ENCODE measurements at regions not wholly inside any gene's neighbourhood (a gene's known extent, or its start where the extent isn't known, plus 50 kb on each side); places are given as distances from the start of the nearest gene placed in this dataset.

- DNase-seq (ENCODE audit: insufficient read length, low spot score), result no peak
- TF ChIP-seq POU2F2 (IDR thresholded peaks at IDR 0.05; ENCODE audit: low read depth, low read length) (no peak), SPI1 (IDR thresholded peaks at IDR 0.05; ENCODE audit: low read depth, low read length) (no peak), PAX5 (IDR thresholded peaks at IDR 0.05; ENCODE audit: insufficient read depth, low read length, severe bottlenecking) (no peak), TAF1 (IDR thresholded peaks at IDR 0.05; ENCODE audit: low read depth, low read length) (no peak), POLR2A (IDR thresholded peaks at IDR 0.05; ENCODE audit: low read depth, low read length) (no peak), POLR2AphosphoS5 (IDR thresholded peaks at IDR 0.05; ENCODE audit: low read depth, low read length) (no peak)
- no peak for FAIRE-seq
These were observed 68.2 kb upstream of the GK2 start for GRCh38 chr4:79476196-79476595.

DNA sequence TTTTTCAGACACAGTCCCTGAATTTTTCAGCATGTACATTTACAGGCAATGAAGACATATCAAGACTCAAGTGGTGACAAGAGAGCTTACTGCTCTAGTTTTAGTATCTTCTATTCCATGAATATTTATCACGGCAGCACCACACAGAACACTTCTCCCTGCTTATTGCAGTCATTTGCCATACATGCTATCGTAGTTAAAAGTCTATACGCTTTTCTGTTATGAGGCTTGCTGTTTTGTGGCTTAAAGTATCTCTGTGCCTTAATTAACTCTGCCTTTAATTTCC lies 65.4 kb upstream of the GK2 start:
- no peak for DNase-seq (ENCODE audit: insufficient read length, low spot score)

GRCh38 chr4:79472693-79473438 lies 64.8 kb upstream of the GK2 start:
- no peak for FAIRE-seq
- no peak for TF ChIP-seq POU2F2 (IDR thresholded peaks at IDR 0.05; ENCODE audit: low read depth, low read length)
- no peak for TF ChIP-seq POLR2AphosphoS5 (IDR thresholded peaks at IDR 0.05; ENCODE audit: low read depth, low read length)
- no peak for TF ChIP-seq POLR2A (IDR thresholded peaks at IDR 0.05; ENCODE audit: low read depth, low read length)
- TF ChIP-seq SPI1 (IDR thresholded peaks at IDR 0.05; ENCODE audit: low read depth, low read length), result no peak
- no peak for TF ChIP-seq TAF1 (IDR thresholded peaks at IDR 0.05; ENCODE audit: low read depth, low read length)
- no peak for TF ChIP-seq PAX5 (IDR thresholded peaks at IDR 0.05; ENCODE audit: insufficient read depth, low read length, severe bottlenecking)
- DNase-seq (ENCODE audit: insufficient read length, low spot score), result no peak

More for the DNA sequence above, 65.4 kb upstream of the GK2 start:
- TF ChIP-seq TAF1 (IDR thresholded peaks at IDR 0.05; ENCODE audit: low read depth, low read length) (no peak), POLR2A (IDR thresholded peaks at IDR 0.05; ENCODE audit: low read depth, low read length) (no peak), POU2F2 (IDR thresholded peaks at IDR 0.05; ENCODE audit: low read depth, low read length) (no peak), POLR2AphosphoS5 (IDR thresholded peaks at IDR 0.05; ENCODE audit: low read depth, low read length) (no peak), SPI1 (IDR thresholded peaks at IDR 0.05; ENCODE audit: low read depth, low read length) (no peak), PAX5 (IDR thresholded peaks at IDR 0.05; ENCODE audit: insufficient read depth, low read length, severe bottlenecking) (no peak)
- no peak for FAIRE-seq

DNA sequence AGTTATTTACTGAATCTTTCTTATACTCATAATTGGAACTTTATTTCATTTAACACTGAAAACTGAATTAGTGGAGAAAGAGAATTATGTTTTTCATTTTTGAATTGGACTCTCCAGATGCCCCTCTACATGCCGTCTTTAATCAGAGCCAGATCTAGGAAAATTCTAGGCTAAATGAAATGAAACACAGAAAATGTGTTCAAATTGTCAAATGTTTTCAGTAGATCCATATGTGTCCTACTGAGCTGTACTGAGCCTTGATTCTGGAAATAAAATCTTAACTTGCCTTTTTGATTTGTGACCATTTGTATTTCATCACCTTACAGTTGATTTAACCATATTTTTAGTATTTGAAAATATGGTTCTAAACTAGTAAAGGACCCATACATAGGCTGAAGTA lies 64.0 kb upstream of the GK2 start:
- FAIRE-seq (no peak), DNase-seq (ENCODE audit: insufficient read length, low spot score) (no peak)
- TF ChIP-seq TAF1 (IDR thresholded peaks at IDR 0.05; ENCODE audit: low read depth, low read length), result no peak
- TF ChIP-seq SPI1 (IDR thresholded peaks at IDR 0.05; ENCODE audit: low read depth, low read length), result no peak

DNA sequence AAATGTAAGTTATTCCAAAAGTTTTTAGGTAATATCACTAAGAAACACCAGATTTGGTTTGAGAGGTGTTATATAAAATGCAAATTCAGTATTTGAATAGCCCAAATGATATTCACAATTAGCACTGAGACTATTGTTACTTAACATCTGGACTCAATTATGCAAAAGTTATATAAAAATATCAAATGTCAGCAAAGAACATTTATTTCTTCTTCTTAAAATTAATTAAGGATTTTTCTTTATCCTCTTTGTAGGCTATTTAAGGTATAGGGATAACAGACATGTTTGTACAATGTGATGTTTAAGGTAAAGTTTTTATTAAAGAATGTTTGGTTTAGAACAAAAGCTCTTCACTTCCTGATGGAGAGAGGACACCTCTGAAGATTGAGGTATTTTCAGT lies 63.3 kb upstream of the GK2 start:
- DNase-seq (ENCODE audit: insufficient read length, low spot score) (no peak), FAIRE-seq (no peak)
- TF ChIP-seq POLR2A (IDR thresholded peaks at IDR 0.05; ENCODE audit: low read depth, low read length) (no peak), PAX5 (IDR thresholded peaks at IDR 0.05; ENCODE audit: insufficient read depth, low read length, severe bottlenecking) (no peak), POU2F2 (IDR thresholded peaks at IDR 0.05; ENCODE audit: low read depth, low read length) (no peak), SPI1 (IDR thresholded peaks at IDR 0.05; ENCODE audit: low read depth, low read length) (no peak), TAF1 (IDR thresholded peaks at IDR 0.05; ENCODE audit: low read depth, low read length) (no peak), POLR2AphosphoS5 (IDR thresholded peaks at IDR 0.05; ENCODE audit: low read depth, low read length) (no peak)

- no peak for FAIRE-seq
- DNase-seq (ENCODE audit: insufficient read length, low spot score), result no peak
- no peak for TF ChIP-seq TAF1 (IDR thresholded peaks at IDR 0.05; ENCODE audit: low read depth, low read length)
- TF ChIP-seq POU2F2 (IDR thresholded peaks at IDR 0.05; ENCODE audit: low read depth, low read length), result no peak
- no peak for TF ChIP-seq POLR2AphosphoS5 (IDR thresholded peaks at IDR 0.05; ENCODE audit: low read depth, low read length)
- TF ChIP-seq POLR2A (IDR thresholded peaks at IDR 0.05; ENCODE audit: low read depth, low read length), result no peak
- TF ChIP-seq SPI1 (IDR thresholded peaks at IDR 0.05; ENCODE audit: low read depth, low read length), result no peak
- TF ChIP-seq PAX5 (IDR thresholded peaks at IDR 0.05; ENCODE audit: insufficient read depth, low read length, severe bottlenecking), result no peak
These were observed 59.4 kb upstream of the GK2 start for GRCh38 chr4:79467246-79467932.

DNA sequence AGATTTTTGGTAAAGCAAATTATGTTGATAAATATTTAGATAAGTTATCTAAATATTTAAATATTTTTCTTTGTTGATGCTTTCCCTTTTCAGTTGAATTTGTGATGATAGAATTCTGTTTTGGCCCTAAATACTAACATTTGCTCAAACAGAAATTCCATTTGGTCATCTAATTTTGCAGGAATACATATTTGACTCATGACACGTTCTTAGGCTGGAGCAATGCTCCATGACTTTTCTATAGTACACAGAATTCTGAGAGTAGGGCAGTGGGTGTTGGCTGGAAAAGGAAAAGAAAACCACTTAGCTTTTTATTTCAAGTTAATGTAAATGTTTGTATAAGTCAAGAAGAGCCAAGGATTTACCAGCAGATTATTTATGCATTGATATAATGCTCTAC lies 58.6 kb upstream of the GK2 start:
- no peak for DNase-seq (ENCODE audit: insufficient read length, low spot score)
- TF ChIP-seq TAF1 (IDR thresholded peaks at IDR 0.05; ENCODE audit: low read depth, low read length), result no peak
- TF ChIP-seq POLR2A (IDR thresholded peaks at IDR 0.05; ENCODE audit: low read depth, low read length), result no peak
- TF ChIP-seq POU2F2 (IDR thresholded peaks at IDR 0.05; ENCODE audit: low read depth, low read length), result no peak
- TF ChIP-seq PAX5 (IDR thresholded peaks at IDR 0.05; ENCODE audit: insufficient read depth, low read length, severe bottlenecking), result no peak
- no peak for TF ChIP-seq SPI1 (IDR thresholded peaks at IDR 0.05; ENCODE audit: low read depth, low read length)
- no peak for TF ChIP-seq POLR2AphosphoS5 (IDR thresholded peaks at IDR 0.05; ENCODE audit: low read depth, low read length)

More for the DNA sequence above, 58.6 kb upstream of the GK2 start:
- no peak for FAIRE-seq
